ENCODE measurements at regions not wholly inside any gene's neighbourhood (a gene's known extent, or its start where the extent isn't known, plus 50 kb on each side); places are given as distances from the start of the nearest gene placed in this dataset.

DNA sequence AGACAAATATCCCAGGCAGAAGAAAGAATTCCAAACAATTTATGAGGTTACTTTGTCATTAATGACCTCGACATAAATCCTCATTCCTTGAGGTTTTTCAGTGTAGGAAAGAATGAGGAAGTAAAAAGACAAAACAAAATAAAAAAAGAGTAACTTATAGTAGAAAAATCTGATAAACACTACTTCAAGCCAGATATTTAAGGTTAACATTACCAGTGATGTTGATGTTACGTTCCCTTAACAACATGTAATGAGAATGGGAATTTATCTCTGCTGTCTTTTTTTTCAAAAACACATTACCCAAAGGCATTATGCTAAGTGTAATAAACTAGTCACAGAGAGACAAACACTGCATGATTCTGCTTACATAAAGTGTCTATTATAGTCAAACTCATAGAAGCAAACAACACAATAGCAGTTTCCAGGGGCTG is 935.1 kb downstream of the SLITRK1 start:
- no peaks in the 10 kb centered on the region for H3K4me1 ChIP-seq (ENCODE audit: control insufficient read depth, insufficient read depth, low read length)
- no peak overlapping the region for H3K9ac ChIP-seq (ENCODE audit: low read length in 2 of 2)
- H3K27ac ChIP-seq (ENCODE audit: low read length): no peak overlapping the region
- H3K4me3 ChIP-seq (ENCODE audit: low read length in 2 of 2): no peak overlapping the region
- no peaks in the 10 kb centered on the region for H3K9me3 ChIP-seq (ENCODE audit: control insufficient read depth in 2 of 2, low read length in 2 of 2)
- H3K27me3 ChIP-seq (ENCODE audit: control insufficient read depth in 1 of 2, insufficient read depth in 2 of 2, low read length in 2 of 2): no peaks in the 10 kb centered on the region
- no peaks in the 10 kb centered on the region for H3K36me3 ChIP-seq (ENCODE audit: control insufficient read depth in 2 of 2, insufficient read depth in 2 of 2, low read length in 2 of 2)

DNA sequence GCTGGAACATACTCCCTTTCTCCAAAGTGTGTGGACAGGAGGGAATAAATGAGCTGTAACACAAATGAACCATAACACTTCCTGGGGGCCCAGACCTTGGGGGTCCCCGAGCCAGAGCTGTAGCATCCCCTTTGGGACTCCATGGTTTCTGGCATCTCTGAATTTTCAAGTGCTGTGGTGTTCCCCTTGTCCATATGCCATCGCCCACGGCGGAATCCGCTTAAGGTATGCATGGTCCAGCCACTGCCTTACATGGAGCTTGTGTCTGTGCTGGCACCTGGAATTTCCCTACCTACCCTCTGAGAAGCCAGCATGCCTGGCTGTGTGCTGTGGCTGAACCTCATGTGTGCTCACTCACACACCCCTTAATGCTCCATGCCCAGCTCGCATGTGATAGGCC is 943.6 kb downstream of the SLITRK1 start:
- H3K27me3 ChIP-seq (ENCODE audit: control insufficient read depth in 1 of 2, insufficient read depth in 2 of 2, low read length in 2 of 2): no peaks in the 10 kb centered on the region
- H3K27ac ChIP-seq (ENCODE audit: low read length): no peak overlapping the region
- peaks cover 0 to 7% of the 10 kb centered on the region in 2 donors for H3K9me3 ChIP-seq (ENCODE audit: control insufficient read depth in 2 of 2, low read length in 2 of 2)
- no peaks in the 10 kb centered on the region for H3K4me1 ChIP-seq (ENCODE audit: control insufficient read depth, insufficient read depth, low read length)
- H3K4me3 ChIP-seq (ENCODE audit: low read length in 2 of 2): no peak overlapping the region
- no peaks in the 10 kb centered on the region for H3K36me3 ChIP-seq (ENCODE audit: control insufficient read depth in 2 of 2, insufficient read depth in 2 of 2, low read length in 2 of 2)
- no peak overlapping the region for H3K9ac ChIP-seq (ENCODE audit: low read length in 2 of 2)

GRCh38 chr13:82934000-82934399 is 948.3 kb downstream of the SLITRK1 start:
- Histone ChIP-seq H3K4me1 (ENCODE audit: control insufficient read depth, insufficient read depth, low read length) (no peaks in the 10 kb centered on the region), H3K36me3 (ENCODE audit: control insufficient read depth in 2 of 2, insufficient read depth in 2 of 2, low read length in 2 of 2) (no peaks in the 10 kb centered on the region), H3K27me3 (ENCODE audit: control insufficient read depth in 1 of 2, insufficient read depth in 2 of 2, low read length in 2 of 2) (no peaks in the 10 kb centered on the region), H3K9me3 (ENCODE audit: control insufficient read depth in 2 of 2, low read length in 2 of 2) (peaks cover 0 to 4% of the 10 kb centered on the region in 2 donors), H3K9ac (ENCODE audit: low read length in 2 of 2) (no peak overlapping the region), H3K27ac (ENCODE audit: low read length) (no peak overlapping the region), H3K4me3 (ENCODE audit: low read length in 2 of 2) (no peak overlapping the region)

DNA sequence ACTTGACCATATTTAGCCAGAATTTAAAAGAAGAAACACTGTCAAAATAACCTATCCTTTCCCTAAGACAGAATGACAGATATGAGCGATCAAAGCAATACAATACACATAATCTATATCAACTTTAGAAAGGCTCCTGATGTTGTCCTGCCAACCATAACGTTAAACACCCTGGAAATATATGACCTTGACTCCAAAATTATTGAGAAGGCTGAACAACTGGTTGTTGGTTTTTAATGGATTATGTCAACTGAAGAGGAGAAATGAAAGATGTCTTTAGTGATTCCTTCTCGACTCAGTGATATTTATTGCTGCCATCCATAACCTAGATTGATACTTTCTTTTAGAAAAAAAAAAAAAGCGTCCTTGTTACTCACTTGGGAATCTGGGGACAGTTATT is 957.2 kb downstream of the SLITRK1 start:
- Histone ChIP-seq H3K27me3 (ENCODE audit: control insufficient read depth in 1 of 2, insufficient read depth in 2 of 2, low read length in 2 of 2) (no peaks in the 10 kb centered on the region), H3K9me3 (ENCODE audit: control insufficient read depth in 2 of 2, low read length in 2 of 2) (no peaks in the 10 kb centered on the region), H3K4me3 (ENCODE audit: low read length in 2 of 2) (no peak overlapping the region), H3K36me3 (ENCODE audit: control insufficient read depth in 2 of 2, insufficient read depth in 2 of 2, low read length in 2 of 2) (no peaks in the 10 kb centered on the region), H3K4me1 (ENCODE audit: control insufficient read depth, insufficient read depth, low read length) (no peaks in the 10 kb centered on the region), H3K27ac (ENCODE audit: low read length) (no peak overlapping the region), H3K9ac (ENCODE audit: low read length in 2 of 2) (no peak overlapping the region)

- H3K27me3 ChIP-seq (ENCODE audit: control insufficient read depth in 1 of 2, insufficient read depth in 2 of 2, low read length in 2 of 2): no peaks in the 10 kb centered on the region
- H3K4me3 ChIP-seq (ENCODE audit: low read length in 2 of 2): no peak overlapping the region
- H3K9ac ChIP-seq (ENCODE audit: low read length in 2 of 2): no peak overlapping the region
- H3K9me3 ChIP-seq (ENCODE audit: control insufficient read depth in 2 of 2, low read length in 2 of 2): no peaks in the 10 kb centered on the region
- H3K27ac ChIP-seq (ENCODE audit: low read length): no peak overlapping the region
- H3K4me1 ChIP-seq (ENCODE audit: control insufficient read depth, insufficient read depth, low read length): no peaks in the 10 kb centered on the region
- no peaks in the 10 kb centered on the region for H3K36me3 ChIP-seq (ENCODE audit: control insufficient read depth in 2 of 2, insufficient read depth in 2 of 2, low read length in 2 of 2)
These were observed 964.3 kb downstream of the SLITRK1 start for GRCh38 chr13:82917984-82918383.

GRCh38 chr13:82912564-82912963 is 969.7 kb downstream of the SLITRK1 start:
- H3K9me3 ChIP-seq (ENCODE audit: control insufficient read depth in 2 of 2, low read length in 2 of 2): no peaks in the 10 kb centered on the region
- H3K27ac ChIP-seq (ENCODE audit: low read length): no peak overlapping the region
- no peak overlapping the region for H3K9ac ChIP-seq (ENCODE audit: low read length in 2 of 2)
- no peaks in the 10 kb centered on the region for H3K27me3 ChIP-seq (ENCODE audit: control insufficient read depth in 1 of 2, insufficient read depth in 2 of 2, low read length in 2 of 2)
- H3K4me3 ChIP-seq (ENCODE audit: low read length in 2 of 2): no peak overlapping the region
- no peaks in the 10 kb centered on the region for H3K36me3 ChIP-seq (ENCODE audit: control insufficient read depth in 2 of 2, insufficient read depth in 2 of 2, low read length in 2 of 2)
- no peaks in the 10 kb centered on the region for H3K4me1 ChIP-seq (ENCODE audit: control insufficient read depth, insufficient read depth, low read length)

- H3K9ac ChIP-seq (ENCODE audit: low read length in 2 of 2): no peak overlapping the region
- H3K4me3 ChIP-seq (ENCODE audit: low read length in 2 of 2): no peak overlapping the region
- no peaks in the 10 kb centered on the region for H3K4me1 ChIP-seq (ENCODE audit: control insufficient read depth, insufficient read depth, low read length)
- no peaks in the 10 kb centered on the region for H3K36me3 ChIP-seq (ENCODE audit: control insufficient read depth in 2 of 2, insufficient read depth in 2 of 2, low read length in 2 of 2)
- no peak overlapping the region for H3K27ac ChIP-seq (ENCODE audit: low read length)
- no peaks in the 10 kb centered on the region for H3K27me3 ChIP-seq (ENCODE audit: control insufficient read depth in 1 of 2, insufficient read depth in 2 of 2, low read length in 2 of 2)
- H3K9me3 ChIP-seq (ENCODE audit: control insufficient read depth in 2 of 2, low read length in 2 of 2): no peaks in the 10 kb centered on the region
These were observed 977.2 kb downstream of the SLITRK1 start for GRCh38 chr13:82905071-82905470.

- H3K27me3 ChIP-seq (ENCODE audit: control insufficient read depth in 1 of 2, insufficient read depth in 2 of 2, low read length in 2 of 2): no peaks in the 10 kb centered on the region
- H3K36me3 ChIP-seq (ENCODE audit: control insufficient read depth in 2 of 2, insufficient read depth in 2 of 2, low read length in 2 of 2): no peaks in the 10 kb centered on the region
- no peaks in the 10 kb centered on the region for H3K9me3 ChIP-seq (ENCODE audit: control insufficient read depth in 2 of 2, low read length in 2 of 2)
- H3K27ac ChIP-seq (ENCODE audit: low read length): no peak overlapping the region
- no peak overlapping the region for H3K4me3 ChIP-seq (ENCODE audit: low read length in 2 of 2)
- no peak overlapping the region for H3K9ac ChIP-seq (ENCODE audit: low read length in 2 of 2)
- H3K4me1 ChIP-seq (ENCODE audit: control insufficient read depth, insufficient read depth, low read length): no peaks in the 10 kb centered on the region
These were observed 981.8 kb downstream of the SLITRK1 start for GRCh38 chr13:82900453-82900852.

- Histone ChIP-seq H3K36me3 (ENCODE audit: control insufficient read depth in 2 of 2, insufficient read depth in 2 of 2, low read length in 2 of 2) (no peaks in the 10 kb centered on the region), H3K27me3 (ENCODE audit: control insufficient read depth in 1 of 2, insufficient read depth in 2 of 2, low read length in 2 of 2) (no peaks in the 10 kb centered on the region), H3K4me3 (ENCODE audit: low read length in 2 of 2) (no peak overlapping the region), H3K9me3 (ENCODE audit: control insufficient read depth in 2 of 2, low read length in 2 of 2) (no peaks in the 10 kb centered on the region), H3K9ac (ENCODE audit: low read length in 2 of 2) (no peak overlapping the region), H3K4me1 (ENCODE audit: control insufficient read depth, insufficient read depth, low read length) (no peaks in the 10 kb centered on the region), H3K27ac (ENCODE audit: low read length) (no peak overlapping the region)
These were observed 983.7 kb downstream of the SLITRK1 start for GRCh38 chr13:82898586-82898985.

- no peak overlapping the region for H3K4me3 ChIP-seq (ENCODE audit: low read length in 2 of 2)
- no peak overlapping the region for H3K27ac ChIP-seq (ENCODE audit: low read length)
- H3K9ac ChIP-seq (ENCODE audit: low read length in 2 of 2): no peak overlapping the region
- no peaks in the 10 kb centered on the region for H3K27me3 ChIP-seq (ENCODE audit: control insufficient read depth in 1 of 2, insufficient read depth in 2 of 2, low read length in 2 of 2)
- no peaks in the 10 kb centered on the region for H3K36me3 ChIP-seq (ENCODE audit: control insufficient read depth in 2 of 2, insufficient read depth in 2 of 2, low read length in 2 of 2)
- H3K4me1 ChIP-seq (ENCODE audit: control insufficient read depth, insufficient read depth, low read length): no peaks in the 10 kb centered on the region
- H3K9me3 ChIP-seq (ENCODE audit: control insufficient read depth in 2 of 2, low read length in 2 of 2): no peaks in the 10 kb centered on the region
These were observed 1002.4 kb downstream of the SLITRK1 start for GRCh38 chr13:82879921-82880320.

DNA sequence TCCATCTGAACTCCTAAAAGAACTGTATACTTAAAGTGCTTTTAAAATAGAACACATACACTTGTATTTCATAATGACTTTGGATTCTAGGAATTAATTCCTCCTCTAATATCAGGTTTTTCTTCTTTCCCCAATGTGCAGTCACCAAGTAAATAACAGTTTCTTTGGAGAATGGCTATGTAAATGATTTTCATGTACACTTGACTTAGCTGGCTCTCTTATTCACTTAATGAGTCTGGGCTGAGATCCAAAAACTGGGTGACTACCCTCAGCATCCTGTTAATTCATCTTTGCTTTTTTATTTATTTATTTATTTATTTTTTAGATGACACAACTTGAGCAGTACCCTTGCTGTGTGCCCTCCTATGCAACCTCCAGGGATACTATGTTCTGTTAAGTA is 1003.7 kb downstream of the SLITRK1 start:
- H3K27ac ChIP-seq (ENCODE audit: low read length): no peak overlapping the region
- H3K9ac ChIP-seq (ENCODE audit: low read length in 2 of 2): no peak overlapping the region
- no peaks in the 10 kb centered on the region for H3K27me3 ChIP-seq (ENCODE audit: control insufficient read depth in 1 of 2, insufficient read depth in 2 of 2, low read length in 2 of 2)
- H3K4me3 ChIP-seq (ENCODE audit: low read length in 2 of 2): no peak overlapping the region
- no peaks in the 10 kb centered on the region for H3K36me3 ChIP-seq (ENCODE audit: control insufficient read depth in 2 of 2, insufficient read depth in 2 of 2, low read length in 2 of 2)
- H3K4me1 ChIP-seq (ENCODE audit: control insufficient read depth, insufficient read depth, low read length): no peaks in the 10 kb centered on the region
- H3K9me3 ChIP-seq (ENCODE audit: control insufficient read depth in 2 of 2, low read length in 2 of 2): no peaks in the 10 kb centered on the region

Measured in stomach smooth muscle (tissue), 2 donors.